ENCODE measurements at regions not wholly inside any gene's neighbourhood (a gene's known extent, or its start where the extent isn't known, plus 50 kb on each side); places are given as distances from the start of the nearest gene placed in this dataset.
"Not testable (repeated sequence)": the region's sequence is repeated elsewhere in the genome, so short reads cannot be mapped to it uniquely, and the experiment has no call there.

GRCh38 chr13:76708138-76708688 is 178.0 kb downstream of the KCTD12 start:
- DNase-seq, result no peak

DNA sequence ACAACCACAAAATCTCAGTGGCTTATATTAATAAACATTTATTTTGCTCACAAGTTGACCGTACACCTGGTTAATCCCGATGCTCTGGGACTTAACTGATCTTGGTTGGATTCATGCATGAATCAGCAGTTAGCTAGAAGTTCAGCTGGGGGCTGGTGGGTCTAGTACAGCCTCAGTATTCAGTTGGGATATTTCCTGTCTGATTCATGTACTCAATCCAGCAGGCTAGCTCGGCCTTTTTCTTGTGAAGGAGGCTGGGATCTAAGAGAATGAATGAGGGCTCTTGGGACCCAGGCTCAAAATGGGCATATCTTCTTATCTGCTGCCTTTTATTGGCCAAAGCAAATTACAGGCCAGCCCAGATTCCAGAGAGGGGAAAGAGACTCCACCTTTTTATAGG is 178.8 kb downstream of the KCTD12 start:
- no peak for DNase-seq

- no peak for DNase-seq
Measured at GRCh38 chr13:76703621-76704288, 182.4 kb downstream of the KCTD12 start.

GRCh38 chr13:76703216-76703615 is 183.0 kb downstream of the KCTD12 start:
- DNase-seq, result no peak

DNA sequence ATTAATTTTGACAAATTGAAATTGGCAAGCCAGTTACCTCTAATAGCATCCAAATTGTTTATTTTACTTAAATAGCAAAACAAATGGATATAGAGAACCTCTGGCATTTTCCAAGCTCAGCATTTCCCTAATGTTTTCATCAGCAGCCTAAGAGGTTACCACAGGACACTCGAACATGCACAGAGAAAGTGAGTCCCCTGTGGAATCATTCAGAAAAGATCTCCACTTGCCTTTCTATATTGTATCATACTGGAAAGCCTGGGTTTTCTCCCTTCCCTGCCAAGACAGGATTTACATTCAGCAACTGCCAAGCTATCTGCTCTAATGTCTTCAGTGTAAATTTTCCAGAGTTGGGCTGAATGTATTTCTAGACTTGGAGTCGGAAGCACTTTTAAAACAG is 188.9 kb downstream of the KCTD12 start:
- DNase-seq, result no peak

- DNase-seq, result no peak
Measured at GRCh38 chr13:76696370-76696769, 189.8 kb downstream of the KCTD12 start.

DNA sequence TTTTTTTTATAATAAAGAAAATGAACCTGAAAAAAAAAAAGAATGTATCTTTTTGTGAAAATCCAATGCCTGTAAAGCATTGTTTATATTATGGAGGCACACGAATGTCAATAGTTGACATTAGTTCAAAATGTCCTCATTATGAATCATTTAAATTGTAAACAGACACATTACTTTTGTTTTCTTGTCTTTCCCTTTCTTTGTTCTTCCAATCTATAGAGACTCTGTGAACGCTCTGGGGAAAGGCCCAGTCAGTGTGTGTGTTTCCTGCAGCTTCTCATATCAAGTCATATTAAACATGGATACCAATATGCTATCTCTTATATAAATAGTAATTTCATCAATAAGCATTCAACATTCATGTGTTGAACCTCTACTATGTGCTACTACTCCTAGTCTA is 193.1 kb downstream of the KCTD12 start:
- no peak for DNase-seq

DNA sequence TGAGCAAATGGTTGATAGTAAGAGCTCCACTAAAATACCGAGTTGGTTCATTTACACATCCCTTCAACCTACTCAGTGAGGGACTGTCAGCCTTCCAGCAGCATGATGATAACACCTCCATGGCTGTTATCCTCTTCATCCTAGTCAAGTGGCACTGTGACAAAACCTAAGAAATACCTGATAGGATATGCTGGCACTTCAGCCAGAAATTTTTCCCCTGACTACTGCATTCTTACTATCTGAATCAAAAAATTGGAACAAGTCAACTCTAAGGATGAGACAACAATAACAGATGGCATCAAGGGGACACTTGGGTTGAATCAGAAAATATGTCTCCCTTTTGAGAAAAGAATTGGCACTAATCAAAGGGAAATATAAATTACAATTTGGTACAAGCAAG is 193.9 kb downstream of the KCTD12 start:
- DNase-seq, result no peak

DNA sequence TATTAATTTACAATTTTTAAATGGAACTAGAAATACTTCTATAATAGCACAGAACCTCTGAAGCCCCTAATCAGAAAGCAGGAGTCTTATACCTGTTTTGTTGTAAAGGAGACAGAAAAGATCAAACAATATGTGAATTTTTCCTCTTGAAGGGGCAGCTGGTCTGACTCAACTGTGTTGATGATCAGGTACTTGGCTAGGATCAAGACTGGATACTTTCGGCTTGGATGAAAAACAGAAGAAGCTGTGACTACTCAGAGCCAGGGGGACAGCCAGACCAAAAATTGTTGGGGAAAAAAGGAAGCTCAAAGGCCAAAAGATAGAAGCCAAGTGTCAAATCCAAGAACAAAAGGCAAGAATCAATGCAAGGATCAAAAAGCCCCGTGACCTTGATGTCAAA is 195.6 kb downstream of the KCTD12 start:
- DNase-seq, result no peak

GRCh38 chr13:76687467-76687866 is 198.7 kb downstream of the KCTD12 start:
- DNase-seq, result no peak

- DNase-seq, result no peak
Measured at GRCh38 chr13:76685938-76686337, 200.3 kb downstream of the KCTD12 start.

GRCh38 chr13:76684336-76684735 is 201.9 kb downstream of the KCTD12 start:
- DNase-seq, result no peak

- DNase-seq, result no peak
Measured at GRCh38 chr13:76683854-76684253, 202.4 kb downstream of the KCTD12 start.

DNA sequence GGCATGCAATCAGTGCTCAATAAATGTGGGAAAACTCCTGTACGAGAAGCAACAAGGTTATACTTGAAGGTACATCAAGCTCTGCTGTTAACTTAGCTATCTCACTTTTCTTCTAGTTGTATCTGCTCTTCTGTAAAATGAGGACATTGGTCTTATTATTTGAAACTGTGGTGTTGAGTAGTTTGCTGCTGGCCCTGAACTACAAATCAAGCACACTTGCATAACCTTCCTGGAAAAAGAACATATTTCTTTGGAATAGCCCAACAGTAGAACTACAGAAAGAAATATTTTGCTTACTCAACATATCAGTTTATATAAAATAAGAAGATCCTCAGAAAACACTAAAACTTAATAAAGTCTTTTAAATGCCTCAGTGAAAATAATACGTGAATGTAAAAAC is 203.0 kb downstream of the KCTD12 start:
- DNase-seq, result no peak

GRCh38 chr13:76680112-76680511 is 206.1 kb downstream of the KCTD12 start:
- no peak for DNase-seq

GRCh38 chr13:76677043-76677442 is 209.2 kb downstream of the KCTD12 start:
- DNase-seq, result no peak

DNA sequence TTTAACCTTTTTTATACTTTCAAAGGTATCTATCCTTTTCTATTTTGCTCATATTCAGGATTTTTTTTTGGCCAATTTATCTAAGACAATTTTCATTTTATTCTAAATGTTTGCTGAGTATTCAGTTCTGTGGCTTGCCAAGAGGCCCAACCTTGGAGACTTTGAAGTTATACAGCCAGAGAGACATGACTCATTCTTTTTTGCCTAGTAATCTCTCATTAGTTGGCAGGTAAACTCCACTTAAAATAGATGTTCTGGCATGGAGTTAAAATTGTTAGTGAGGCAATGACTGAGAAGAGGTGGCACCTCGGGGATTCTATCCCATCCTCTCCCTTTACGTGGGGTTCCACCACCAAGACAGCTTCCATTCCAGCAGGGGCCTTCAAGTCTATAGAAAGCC is 213.8 kb downstream of the KCTD12 start:
- no peak for DNase-seq

DNA sequence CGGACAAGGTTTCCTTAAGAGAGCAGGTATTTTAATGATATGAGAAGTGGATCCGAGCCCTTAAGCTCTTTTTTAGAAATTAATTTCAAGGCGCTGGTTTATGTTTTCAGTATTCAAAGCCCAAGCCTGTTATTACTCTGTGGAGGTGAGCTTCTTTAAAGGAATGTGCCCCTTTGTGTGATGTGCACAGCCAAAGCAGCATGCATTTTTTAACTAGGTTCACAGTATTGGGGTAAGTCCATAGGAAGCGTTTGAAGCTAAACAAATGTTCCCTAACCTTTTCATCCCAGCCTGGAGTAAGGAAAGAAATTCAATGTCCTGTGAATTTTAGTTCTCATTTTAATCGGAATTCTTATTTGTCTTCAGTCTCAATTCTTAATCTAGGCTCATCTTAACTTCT is 217.5 kb downstream of the KCTD12 start:
- DNase-seq, result no peak

- DNase-seq, result no peak
Measured at GRCh38 chr13:76668141-76668540, 218.1 kb downstream of the KCTD12 start.

- no peak for DNase-seq
Measured at GRCh38 chr13:76667551-76667950, 218.7 kb downstream of the KCTD12 start.

DNA sequence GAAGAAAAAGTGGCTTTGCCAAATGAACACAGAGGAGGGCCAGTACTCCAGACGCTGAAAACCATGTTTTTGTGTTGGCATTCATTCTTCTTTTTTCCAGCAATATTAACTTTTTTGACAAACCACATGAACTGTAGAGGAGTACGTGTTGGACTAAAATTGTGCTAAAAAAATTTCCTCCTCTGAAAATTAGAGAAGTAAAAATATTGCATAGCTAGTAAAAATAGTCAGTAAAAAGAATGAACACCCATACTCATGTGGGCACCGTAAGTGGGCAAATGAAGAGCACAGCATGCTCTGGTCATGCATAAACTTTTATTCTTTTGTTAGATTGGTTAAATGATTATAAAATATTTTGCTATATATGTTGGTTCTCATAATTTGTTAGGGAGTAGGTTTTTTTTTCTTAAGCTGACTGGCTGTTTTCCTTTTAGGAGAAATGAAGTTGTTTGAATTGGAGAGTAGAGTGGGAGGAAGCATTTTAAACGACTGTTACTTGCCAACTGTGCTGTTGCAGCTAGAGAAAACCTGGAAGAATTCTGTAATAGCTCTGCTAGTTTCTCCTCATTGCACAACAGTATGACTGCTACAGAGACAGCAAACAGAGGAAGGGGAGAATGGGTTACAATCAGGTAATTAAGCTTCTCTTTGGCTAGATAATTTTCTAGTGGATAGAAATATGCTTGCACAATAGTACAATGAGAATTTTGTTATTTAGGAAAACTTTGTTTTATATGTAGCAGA is 222.4 kb downstream of the KCTD12 start:
- no peak for DNase-seq

GRCh38 chr13:76659074-76659473 is 227.1 kb downstream of the KCTD12 start:
- not testable (repeated sequence) for DNase-seq

GRCh38 chr13:76656500-76656899 is 229.7 kb downstream of the KCTD12 start:
- no peak for DNase-seq

GRCh38 chr13:76656056-76656455 is 230.1 kb downstream of the KCTD12 start:
- no peak for DNase-seq
